ENCODE measurements at regions not wholly inside any gene's neighbourhood (a gene's known extent, or its start where the extent isn't known, plus 50 kb on each side); places are given as distances from the start of the nearest gene placed in this dataset.

GRCh38 chr14:65915125-65915524, 502.6 kb downstream of the FUT8 start:
- TF ChIP-seq ZNF8 (CRISPR knock-in tag; IDR thresholded peaks at IDR 0.05), result no peak
- no peak for TF ChIP-seq ZFP3 (CRISPR knock-in tag; IDR thresholded peaks at IDR 0.05)
- TF ChIP-seq GLIS3 (CRISPR knock-in tag; IDR thresholded peaks at IDR 0.05), result no peak
- no peak for TF ChIP-seq ARNTL (CRISPR knock-in tag; IDR thresholded peaks at IDR 0.05; ENCODE audit: borderline replicate concordance, low read depth)
- TF ChIP-seq PPARA (CRISPR knock-in tag; IDR thresholded peaks at IDR 0.05; ENCODE audit: borderline replicate concordance), result no peak
- TF ChIP-seq CREB5 (CRISPR knock-in tag; IDR thresholded peaks at IDR 0.05; ENCODE audit: low read depth), result no peak
- no peak for TF ChIP-seq BACH2 (CRISPR knock-in tag; IDR thresholded peaks at IDR 0.05; ENCODE audit: borderline replicate concordance)
- no peak for TF ChIP-seq SNAI2 (CRISPR knock-in tag; IDR thresholded peaks at IDR 0.05)
- TF ChIP-seq CSRNP3 (CRISPR knock-in tag; IDR thresholded peaks at IDR 0.05), result no peak
- no peak for TF ChIP-seq TOX (CRISPR knock-in tag; IDR thresholded peaks at IDR 0.05; ENCODE audit: borderline replicate concordance)
- no peak for TF ChIP-seq TSHZ2 (CRISPR knock-in tag; IDR thresholded peaks at IDR 0.05)
- no peak for TF ChIP-seq ZNF70 (CRISPR knock-in tag; IDR thresholded peaks at IDR 0.05)
- TF ChIP-seq ESRRG (CRISPR knock-in tag; IDR thresholded peaks at IDR 0.05), result no peak
- ATAC-seq, result no peak

GRCh38 chr14:65916055-65916454, 503.5 kb downstream of the FUT8 start:
- no peak for ATAC-seq
- no peak for TF ChIP-seq TCF4 (CRISPR knock-in tag; IDR thresholded peaks at IDR 0.05; ENCODE audit: borderline replicate concordance)
- TF ChIP-seq CSDC2 (CRISPR knock-in tag; IDR thresholded peaks at IDR 0.05), result no peak
- TF ChIP-seq RARB (CRISPR knock-in tag; IDR thresholded peaks at IDR 0.05), result no peak
- TF ChIP-seq TSHZ2 (CRISPR knock-in tag; IDR thresholded peaks at IDR 0.05), result no peak

- TF ChIP-seq BACH2 (CRISPR knock-in tag; IDR thresholded peaks at IDR 0.05; ENCODE audit: borderline replicate concordance), result no peak
- no peak for TF ChIP-seq ZC3H10 (CRISPR knock-in tag; IDR thresholded peaks at IDR 0.05)
- TF ChIP-seq ZNF8 (CRISPR knock-in tag; IDR thresholded peaks at IDR 0.05), result no peak
- ATAC-seq, result no peak
Measured at GRCh38 chr14:65920996-65921395, 508.5 kb downstream of the FUT8 start.

- no peak for ATAC-seq
- no peak for TF ChIP-seq ZFP3 (CRISPR knock-in tag; IDR thresholded peaks at IDR 0.05)
- TF ChIP-seq CSDC2 (CRISPR knock-in tag; IDR thresholded peaks at IDR 0.05), result no peak
- no peak for TF ChIP-seq BACH2 (CRISPR knock-in tag; IDR thresholded peaks at IDR 0.05; ENCODE audit: borderline replicate concordance)
- TF ChIP-seq ZNF565 (CRISPR knock-in tag; conservative IDR thresholded peaks at IDR 0.05; ENCODE audit: low read depth), result no peak
- no peak for TF ChIP-seq SNAI2 (CRISPR knock-in tag; IDR thresholded peaks at IDR 0.05)
- no peak for TF ChIP-seq ZC3H10 (CRISPR knock-in tag; IDR thresholded peaks at IDR 0.05)
- TF ChIP-seq TCF4 (CRISPR knock-in tag; IDR thresholded peaks at IDR 0.05; ENCODE audit: borderline replicate concordance), result no peak
- TF ChIP-seq ZNF70 (CRISPR knock-in tag; IDR thresholded peaks at IDR 0.05), result no peak
- no peak for TF ChIP-seq CSRNP3 (CRISPR knock-in tag; IDR thresholded peaks at IDR 0.05)
- no peak for TF ChIP-seq ISL1 (CRISPR knock-in tag; IDR thresholded peaks at IDR 0.05)
- no peak for TF ChIP-seq TSHZ2 (CRISPR knock-in tag; IDR thresholded peaks at IDR 0.05)
- TF ChIP-seq PATZ1 (CRISPR knock-in tag; IDR thresholded peaks at IDR 0.05; ENCODE audit: borderline replicate concordance), result no peak
Measured at GRCh38 chr14:65922142-65922541, 509.6 kb downstream of the FUT8 start.

Data from SK-N-SH treated with all-trans-retinoic acid at 6 μM for 48 hours (cell line).